H1 (cell line): ENCODE measurements at regions not wholly inside any gene's neighbourhood (a gene's known extent, or its start where the extent isn't known, plus 50 kb on each side); places are given as distances from the start of the nearest gene placed in this dataset.

ENCODE experiments used
- BACH1 ChIP-seq: IDR thresholded peaks from 2 replicates; pipeline ENCODE4 v1.6.1; 2012; ENCODE audit warnings: low read length, improper control_type of control experiment
- CHD7 ChIP-seq: fragments of 300-600 bp; sonication (generic); IDR thresholded peaks from 2 replicates; pipeline ENCODE4 v1.7.1; 2012; ENCODE audit warnings: low read length, moderate library complexity, mild to moderate bottlenecking, inconsistent platforms; ENCODE audit not compliant: insufficient replicate concordance
- CTCF ChIP-seq, 3 experiments: IDR thresholded peaks; 1 replicate in 2 of 3; 2 replicates in 1 of 3; pipeline versions ENCODE4 v1.5.1 to v1.6.1; 2011; ENCODE audit warnings: low read length in 3 of 3, mild to moderate bottlenecking in 3 of 3, inconsistent platforms in 2 of 3, low read depth in 1 of 3, moderate library complexity in 1 of 3; ENCODE audit not compliant: insufficient read depth in 1 of 3; ENCODE audit errors: control extremely low read depth in 1 of 3
- EZH2 ChIP-seq: fragments of 200-600 bp; sonication (generic); IDR thresholded peaks from 2 replicates; pipeline ENCODE4 v1.7.1; 2012; ENCODE audit warnings: low read depth, mild to moderate bottlenecking, moderate library complexity, low read length, inconsistent platforms; ENCODE audit not compliant: severe bottlenecking
- MAFK ChIP-seq: IDR thresholded peaks from 2 replicates; pipeline ENCODE4 v1.6.1; 2012; ENCODE audit warnings: low read depth, mild to moderate bottlenecking, improper control_type of control experiment, low read length
- PHF8 ChIP-seq: fragments of 200-600 bp; sonication (generic); conservative IDR thresholded peaks from 2 replicates; pipeline ENCODE4 v1.7.1; 2012; ENCODE audit warnings: low read depth, mild to moderate bottlenecking, inconsistent platforms, low read length, moderate library complexity
- RXRA ChIP-seq: IDR thresholded peaks from 2 replicates; pipeline ENCODE4 v1.6.1; 2011; ENCODE audit warnings: low read depth, mild to moderate bottlenecking, low read length, moderate library complexity; ENCODE audit not compliant: insufficient read depth
- SIX5 ChIP-seq: IDR thresholded peaks from 2 replicates; pipeline ENCODE4 v1.6.1; 2011; ENCODE audit warnings: mild to moderate bottlenecking, low read depth, low read length
- YY1 ChIP-seq: IDR thresholded peaks from 2 replicates; pipeline ENCODE4 v1.6.1; 2011; ENCODE audit warnings: low read depth, mild to moderate bottlenecking, low read length

- no peak for TF ChIP-seq CHD7
- TF ChIP-seq CTCF (IDR thresholded peaks at IDR 0.05; ENCODE audit: control extremely low read depth in 1 of 3, insufficient read depth in 1 of 3, low read depth in 1 of 3, low read length in 3 of 3) = peak; percentile 86 to 96 (median 95)
- no peak for TF ChIP-seq YY1
- no peak for TF ChIP-seq PHF8
- no peak for TF ChIP-seq EZH2
- TF ChIP-seq BACH1 = no peak
- TF ChIP-seq RXRA = no peak
- no peak for TF ChIP-seq MAFK
- TF ChIP-seq SIX5 = no peak
These were observed 222.2 kb downstream of the C1D start (continued) for GRCh38 chr2:67840460-67841068.
